ENCODE measurements at regions not wholly inside any gene's neighbourhood (a gene's known extent, or its start where the extent isn't known, plus 50 kb on each side); places are given as distances from the start of the nearest gene placed in this dataset.
"Not testable (repeated sequence)": the region's sequence is repeated elsewhere in the genome, so short reads cannot be mapped to it uniquely, and the experiment has no call there.

GRCh38 chr3:94377863-94378262, 315.0 kb downstream of the NSUN3 start:
- TF ChIP-seq CTCF, POLR2A (IDR thresholded peaks at IDR 0.05): not testable (repeated sequence)

All from body of pancreas (tissue), 4 donors.